MCF 10A (cell line): ENCODE measurements at regions not wholly inside any gene's neighbourhood (a gene's known extent, or its start where the extent isn't known, plus 50 kb on each side); places are given as distances from the start of the nearest gene placed in this dataset.

Experiments used
- BruUV-seq: library from RNA; stranded (reverse); fragments of 400-500 nt; replicated peaks from 2 replicates; lab custom pipeline; 2021; lab: Mats Ljungman, UMichigan
- CTCF ChIA-PET: fragments of 300-600 bp; sonication (Branson Sonifier 250); formaldehyde crosslinking; extraction: SDS; loops from one replicate; lab custom pipeline; 2021; ENCODE audit warnings: antibody characterized with exemption, inconsistent platforms; lab: Yijun Ruan, JAX
- POLR2A ChIA-PET: fragments of 300-600, 350-650 bp; sonication (Branson Sonifier 250); formaldehyde crosslinking; extraction: SDS; loops from one replicate; lab custom pipeline; 2020; ENCODE audit warnings: antibody characterized with exemption, inconsistent platforms; lab: Yijun Ruan, JAX
- DNase-seq: peaks from one replicate; pipeline ENCODE4 v3.0.0-alpha.2; 2018; ENCODE audit not compliant: unreplicated experiment
- H3K27ac Mint-ChIP-seq: one replicate; pipeline ENCODE4 v1.8.0; 2022; ENCODE audit warnings: mild to moderate bottlenecking, low read depth, mixed read lengths; ENCODE audit not compliant: unreplicated experiment
- H3K27me3 Mint-ChIP-seq: one replicate; pipeline ENCODE4 v1.8.0; 2022; ENCODE audit warnings: mixed read lengths; ENCODE audit not compliant: insufficient read depth, unreplicated experiment
- H3K36me3 Mint-ChIP-seq: one replicate; pipeline ENCODE4 v1.8.0; 2022; ENCODE audit warnings: mild to moderate bottlenecking, moderate library complexity, mixed read lengths; ENCODE audit not compliant: insufficient read depth, unreplicated experiment
- H3K4me1 Mint-ChIP-seq: one replicate; pipeline ENCODE4 v1.8.0; 2022; ENCODE audit warnings: mixed read lengths; ENCODE audit not compliant: insufficient read depth, unreplicated experiment
- H3K4me3 Mint-ChIP-seq: one replicate; pipeline ENCODE4 v1.8.0; 2022; ENCODE audit warnings: mild to moderate bottlenecking, moderate library complexity, mixed read lengths; ENCODE audit not compliant: unreplicated experiment
- H3K9me3 Mint-ChIP-seq: one replicate; pipeline ENCODE4 v1.8.0; 2022; ENCODE audit warnings: mixed read lengths; ENCODE audit not compliant: unreplicated experiment
- CTCF ChIP-seq: fragments of 200-600 bp; IDR thresholded peaks from one replicate; pipeline ENCODE4 v1.8.0; 2022; ENCODE audit warnings: antibody characterized with exemption, mild to moderate bottlenecking; ENCODE audit not compliant: unreplicated experiment
- intact Hi-C: fragments of 100-400 bp; cut with micrococcal nuclease; formaldehyde crosslinking; loops from 2 replicates; pipeline ENCODE4 v1.14.1; 2022

GRCh38 chr1:47694011-47694890 lies 256.4 kb downstream of the FOXD2 start:
- ChIA-PET POLR2A (no interaction called here), CTCF (interaction anchor here (0.6 to 1.7 kb wide), 4 partner anchors 16 to 262 kb away, joined by 3 to 7 read pairs (median 4); no protein-coding TSS in a partner anchor)
- TF ChIP-seq CTCF, result no peak
- intact Hi-C loops, result no loop called here
- Mint-ChIP-seq H3K27me3 (no peaks in the 10 kb centered on the region), H3K9me3 (no peaks in the 10 kb centered on the region), H3K4me1 (no peaks in the 10 kb centered on the region), H3K4me3 (no peak overlapping the region), H3K36me3 (no peaks in the 10 kb centered on the region), H3K27ac (no peak overlapping the region)
- no TSS peak for BruUV-seq
- DNase-seq, result no peak

DNA sequence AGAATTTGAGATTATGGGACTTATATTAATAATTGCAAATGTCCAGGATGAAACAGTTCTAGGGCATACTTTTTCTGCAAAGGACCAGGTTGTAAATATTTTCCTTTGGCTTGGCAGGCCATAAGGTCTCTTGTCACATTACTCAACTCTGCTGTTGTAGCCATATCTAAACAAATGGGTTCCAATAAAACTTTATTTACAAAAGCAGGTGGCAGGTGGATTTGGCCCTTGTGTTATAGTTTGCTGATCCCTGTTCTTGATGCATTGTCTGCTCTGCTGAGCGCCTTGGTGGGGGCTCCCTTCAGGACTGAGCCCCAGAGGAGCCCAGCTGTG lies 258.5 kb downstream of the FOXD2 start:
- intact Hi-C loops, result no loop called here
- DNase-seq, result no peak
- H3K36me3 Mint-ChIP-seq, result no peaks in the 10 kb centered on the region
- no TSS peak for BruUV-seq
- ChIA-PET POLR2A (no interaction called here), CTCF (interaction anchor here (0.6 to 2.5 kb wide), 4 partner anchors 55 to 308 kb away, joined by 3 to 10 read pairs (median 3); partner anchors contain the start of gene FOXD2)
- H3K27me3 Mint-ChIP-seq, result no peaks in the 10 kb centered on the region
- no peak overlapping the region for H3K27ac Mint-ChIP-seq
- no peaks in the 10 kb centered on the region for H3K9me3 Mint-ChIP-seq
- H3K4me3 Mint-ChIP-seq, result no peak overlapping the region
- TF ChIP-seq CTCF, result no peak
- H3K4me1 Mint-ChIP-seq, result no peaks in the 10 kb centered on the region

- no peak overlapping the region for H3K27ac Mint-ChIP-seq
Measured at GRCh38 chr1:47696737-47697441, 259.0 kb downstream of the FOXD2 start.

More at GRCh38 chr1:47696737-47697441, 259.0 kb downstream of the FOXD2 start:
- no peak for DNase-seq
- Mint-ChIP-seq H3K27me3 (no peaks in the 10 kb centered on the region), H3K4me3 (no peak overlapping the region), H3K36me3 (no peaks in the 10 kb centered on the region), H3K4me1 (no peaks in the 10 kb centered on the region), H3K9me3 (no peaks in the 10 kb centered on the region)
- ChIA-PET POLR2A (interaction anchor here (0.6 kb wide), 1 partner anchor 265 kb away, joined by 5 read pairs; no protein-coding TSS in a partner anchor), CTCF (interaction anchor here (0.6 to 3.2 kb wide), 5 partner anchors 14 to 309 kb away, joined by 3 to 18 read pairs (median 3); partner anchors contain the start of gene FOXD2)
- BruUV-seq, result no TSS peak
- TF ChIP-seq CTCF, result no peak
- intact Hi-C loops, result no loop called here
